GM12891 (cell line): ENCODE measurements at regions not wholly inside any gene's neighbourhood (a gene's known extent, or its start where the extent isn't known, plus 50 kb on each side); places are given as distances from the start of the nearest gene placed in this dataset.

Experiments used
- POLR2A ChIP-seq: IDR thresholded peaks from 2 replicates; pipeline ENCODE4 v1.6.1; 2011; ENCODE audit warnings: low read depth, low read length, control low read depth
- SPI1 ChIP-seq: IDR thresholded peaks from 2 replicates; pipeline ENCODE4 v1.6.1; 2011; ENCODE audit warnings: low read depth, low read length, control low read depth

GRCh38 chr13:107291875-107292274 lies 723.9 kb upstream of the ARGLU1 start:
- TF ChIP-seq SPI1 (no peak), POLR2A (no peak)
